Activated T-helper 17 cell treated with anti-CD3 and anti-CD28 coated beads, Interleukin-2, amount 50 U/mL, for 72 hours (primary cell): ENCODE measurements at regions not wholly inside any gene's neighbourhood (a gene's known extent, or its start where the extent isn't known, plus 50 kb on each side); places are given as distances from the start of the nearest gene placed in this dataset.
A peak's percentile ranks its signal among the peaks of the same experiment; 100 is the strongest.

Source experiments
- ATAC-seq: fragments of 150-1000 bp; cut with Tn5 transposase; replicated peaks from 2 replicates; pipeline ENCODE4 v1.10.0; 2021; ENCODE audit warnings: mild to moderate bottlenecking, moderate library complexity
- H3K27ac Mint-ChIP-seq: one replicate; pipeline ENCODE4 v1.8.0; 2022; ENCODE audit warnings: mixed read lengths
- H3K27me3 Mint-ChIP-seq: one replicate; pipeline ENCODE4 v1.8.0; 2022; ENCODE audit warnings: mixed read lengths
- H3K36me3 Mint-ChIP-seq: one replicate; pipeline ENCODE4 v1.8.0; 2022; ENCODE audit warnings: low read depth, mild to moderate bottlenecking, mixed read lengths
- H3K4me1 Mint-ChIP-seq: one replicate; pipeline ENCODE4 v1.8.0; 2022; ENCODE audit warnings: mixed read lengths
- H3K4me3 Mint-ChIP-seq: one replicate; pipeline ENCODE4 v1.8.0; 2022; ENCODE audit warnings: mild to moderate bottlenecking, mixed read lengths
- H3K9me3 Mint-ChIP-seq: one replicate; pipeline ENCODE4 v1.8.0; 2022; ENCODE audit warnings: mixed read lengths

GRCh38 chr21:28154121-28154520 is 838.6 kb downstream of the LTN1 start:
- no peaks in the 10 kb centered on the region for H3K4me1 Mint-ChIP-seq
- H3K9me3 Mint-ChIP-seq, result no peaks in the 10 kb centered on the region
- H3K36me3 Mint-ChIP-seq, result no peaks in the 10 kb centered on the region
- no peak overlapping the region for H3K4me3 Mint-ChIP-seq
- no peak for ATAC-seq
- H3K27ac Mint-ChIP-seq, result no peak overlapping the region
- no peaks in the 10 kb centered on the region for H3K27me3 Mint-ChIP-seq

GRCh38 chr21:28152732-28153131 is 839.9 kb downstream of the LTN1 start:
- no peaks in the 10 kb centered on the region for H3K36me3 Mint-ChIP-seq
- no peaks in the 10 kb centered on the region for H3K9me3 Mint-ChIP-seq
- no peak overlapping the region for H3K4me3 Mint-ChIP-seq
- ATAC-seq, result no peak
- no peak overlapping the region for H3K27ac Mint-ChIP-seq
- no peaks in the 10 kb centered on the region for H3K27me3 Mint-ChIP-seq
- no peaks in the 10 kb centered on the region for H3K4me1 Mint-ChIP-seq

GRCh38 chr21:28151758-28152157 is 840.9 kb downstream of the LTN1 start:
- H3K27me3 Mint-ChIP-seq, result no peaks in the 10 kb centered on the region
- no peak overlapping the region for H3K27ac Mint-ChIP-seq
- ATAC-seq, result no peak
- H3K9me3 Mint-ChIP-seq, result no peaks in the 10 kb centered on the region
- H3K36me3 Mint-ChIP-seq, result no peaks in the 10 kb centered on the region
- H3K4me3 Mint-ChIP-seq, result no peak overlapping the region
- no peaks in the 10 kb centered on the region for H3K4me1 Mint-ChIP-seq

- no peaks in the 10 kb centered on the region for H3K9me3 Mint-ChIP-seq
- no peaks in the 10 kb centered on the region for H3K36me3 Mint-ChIP-seq
- no peak for ATAC-seq
- no peak overlapping the region for H3K4me3 Mint-ChIP-seq
- no peaks in the 10 kb centered on the region for H3K27me3 Mint-ChIP-seq
- no peaks in the 10 kb centered on the region for H3K4me1 Mint-ChIP-seq
- no peak overlapping the region for H3K27ac Mint-ChIP-seq
Observed at GRCh38 chr21:28150778-28151177, 841.9 kb downstream of the LTN1 start.

- no peak for ATAC-seq
- Mint-ChIP-seq H3K4me3 (no peak overlapping the region), H3K4me1 (no peaks in the 10 kb centered on the region), H3K27ac (no peak overlapping the region), H3K9me3 (no peaks in the 10 kb centered on the region), H3K27me3 (no peaks in the 10 kb centered on the region), H3K36me3 (no peaks in the 10 kb centered on the region)
Observed at GRCh38 chr21:28148400-28149064, 844.1 kb downstream of the LTN1 start.

GRCh38 chr21:28144653-28145052 is 848.0 kb downstream of the LTN1 start:
- no peaks in the 10 kb centered on the region for H3K9me3 Mint-ChIP-seq
- H3K4me1 Mint-ChIP-seq, result no peaks in the 10 kb centered on the region
- H3K27ac Mint-ChIP-seq, result no peak overlapping the region
- ATAC-seq, result no peak
- no peaks in the 10 kb centered on the region for H3K36me3 Mint-ChIP-seq
- no peak overlapping the region for H3K4me3 Mint-ChIP-seq
- H3K27me3 Mint-ChIP-seq, result no peaks in the 10 kb centered on the region

- Mint-ChIP-seq H3K27me3 (no peaks in the 10 kb centered on the region), H3K36me3 (no peaks in the 10 kb centered on the region), H3K27ac (no peak overlapping the region), H3K4me3 (no peak overlapping the region), H3K4me1 (no peaks in the 10 kb centered on the region), H3K9me3 (no peaks in the 10 kb centered on the region)
- ATAC-seq, result no peak
Observed at GRCh38 chr21:28144089-28144488, 848.6 kb downstream of the LTN1 start.

- Mint-ChIP-seq H3K4me3 (no peak overlapping the region), H3K4me1 (no peaks in the 10 kb centered on the region), H3K36me3 (no peaks in the 10 kb centered on the region), H3K9me3 (no peaks in the 10 kb centered on the region), H3K27me3 (no peaks in the 10 kb centered on the region), H3K27ac (no peak overlapping the region)
- ATAC-seq, result peak; percentile 53
Observed at GRCh38 chr21:28142697-28143096, 850.0 kb downstream of the LTN1 start.

- Mint-ChIP-seq H3K4me1 (no peaks in the 10 kb centered on the region), H3K4me3 (no peak overlapping the region), H3K9me3 (no peaks in the 10 kb centered on the region), H3K27ac (no peak overlapping the region), H3K27me3 (no peaks in the 10 kb centered on the region), H3K36me3 (no peaks in the 10 kb centered on the region)
- no peak for ATAC-seq
Observed at GRCh38 chr21:28138272-28138671, 854.4 kb downstream of the LTN1 start.

- Mint-ChIP-seq H3K27ac (no peak overlapping the region), H3K4me3 (no peak overlapping the region), H3K9me3 (peaks cover 4% of the 10 kb centered on the region), H3K27me3 (no peaks in the 10 kb centered on the region), H3K4me1 (no peaks in the 10 kb centered on the region), H3K36me3 (no peaks in the 10 kb centered on the region)
- ATAC-seq, result no peak
Observed at GRCh38 chr21:28136656-28137255, 855.9 kb downstream of the LTN1 start.

GRCh38 chr21:28135646-28136045 is 857.0 kb downstream of the LTN1 start:
- no peaks in the 10 kb centered on the region for H3K36me3 Mint-ChIP-seq
- ATAC-seq, result no peak
- H3K9me3 Mint-ChIP-seq, result peaks cover 8% of the 10 kb centered on the region
- H3K4me3 Mint-ChIP-seq, result no peak overlapping the region
- no peaks in the 10 kb centered on the region for H3K4me1 Mint-ChIP-seq
- no peak overlapping the region for H3K27ac Mint-ChIP-seq
- H3K27me3 Mint-ChIP-seq, result no peaks in the 10 kb centered on the region

- Mint-ChIP-seq H3K4me1 (no peaks in the 10 kb centered on the region), H3K36me3 (no peaks in the 10 kb centered on the region), H3K27ac (no peak overlapping the region), H3K4me3 (no peak overlapping the region), H3K27me3 (no peaks in the 10 kb centered on the region), H3K9me3 (peaks cover 8% of the 10 kb centered on the region)
- no peak for ATAC-seq
Observed at GRCh38 chr21:28133116-28133515, 859.6 kb downstream of the LTN1 start.

- no peak for ATAC-seq
- H3K4me1 Mint-ChIP-seq, result no peaks in the 10 kb centered on the region
- H3K27me3 Mint-ChIP-seq, result no peaks in the 10 kb centered on the region
- peaks cover 8% of the 10 kb centered on the region for H3K9me3 Mint-ChIP-seq
- no peak overlapping the region for H3K27ac Mint-ChIP-seq
- H3K36me3 Mint-ChIP-seq, result no peaks in the 10 kb centered on the region
- no peak overlapping the region for H3K4me3 Mint-ChIP-seq
Observed at GRCh38 chr21:28132713-28133112, 860.0 kb downstream of the LTN1 start.

GRCh38 chr21:28127175-28127785 is 865.4 kb downstream of the LTN1 start:
- Mint-ChIP-seq H3K4me3 (no peak overlapping the region), H3K27me3 (no peaks in the 10 kb centered on the region), H3K27ac (no peak overlapping the region), H3K36me3 (no peaks in the 10 kb centered on the region), H3K9me3 (peaks cover 8% of the 10 kb centered on the region), H3K4me1 (no peaks in the 10 kb centered on the region)
- no peak for ATAC-seq

- H3K27ac Mint-ChIP-seq, result no peak overlapping the region
- H3K9me3 Mint-ChIP-seq, result peaks cover 3% of the 10 kb centered on the region
- H3K4me3 Mint-ChIP-seq, result no peak overlapping the region
- H3K27me3 Mint-ChIP-seq, result no peaks in the 10 kb centered on the region
- no peaks in the 10 kb centered on the region for H3K36me3 Mint-ChIP-seq
- ATAC-seq, result no peak
- no peaks in the 10 kb centered on the region for H3K4me1 Mint-ChIP-seq
Observed at GRCh38 chr21:28126521-28127174, 866.0 kb downstream of the LTN1 start.
